ENCODE measurements at regions not wholly inside any gene's neighbourhood (a gene's known extent, or its start where the extent isn't known, plus 50 kb on each side); places are given as distances from the start of the nearest gene placed in this dataset.

- no peak for TF ChIP-seq CTCF (IDR thresholded peaks at IDR 0.05; ENCODE audit: low read length, missing control alignments)
- no peak overlapping the region for H3K4me3 ChIP-seq (replicated peaks; ENCODE audit: low read depth, low read length)
- DNase-seq (ENCODE audit: low read depth) = no peak
Measured at GRCh38 chr16:49057936-49058335, 223.7 kb downstream of the CBLN1 start.

- DNase-seq (ENCODE audit: low read depth) = no peak
- no peak for TF ChIP-seq CTCF (IDR thresholded peaks at IDR 0.05; ENCODE audit: low read length, missing control alignments)
- H3K4me3 ChIP-seq (replicated peaks; ENCODE audit: low read depth, low read length) = no peak overlapping the region
Measured at GRCh38 chr16:49057391-49057790, 224.2 kb downstream of the CBLN1 start.

GRCh38 chr16:49056546-49056945, 225.1 kb downstream of the CBLN1 start:
- no peak for DNase-seq (ENCODE audit: low read depth)
- TF ChIP-seq CTCF (IDR thresholded peaks at IDR 0.05; ENCODE audit: low read length, missing control alignments) = no peak
- H3K4me3 ChIP-seq (replicated peaks; ENCODE audit: low read depth, low read length) = no peak overlapping the region

GRCh38 chr16:49055824-49056545, 225.7 kb downstream of the CBLN1 start:
- DNase-seq (ENCODE audit: low read depth) = no peak
- no peak overlapping the region for H3K4me3 ChIP-seq (replicated peaks; ENCODE audit: low read depth, low read length)
- TF ChIP-seq CTCF (IDR thresholded peaks at IDR 0.05; ENCODE audit: low read length, missing control alignments) = no peak

- DNase-seq (ENCODE audit: low read depth) = no peak
- no peak overlapping the region for H3K4me3 ChIP-seq (replicated peaks; ENCODE audit: low read depth, low read length)
- TF ChIP-seq CTCF (IDR thresholded peaks at IDR 0.05; ENCODE audit: low read length, missing control alignments) = no peak
Measured at GRCh38 chr16:49055291-49055690, 226.3 kb downstream of the CBLN1 start.

GRCh38 chr16:49054606-49055005, 227.0 kb downstream of the CBLN1 start:
- no peak overlapping the region for H3K4me3 ChIP-seq (replicated peaks; ENCODE audit: low read depth, low read length)
- no peak for DNase-seq (ENCODE audit: low read depth)
- TF ChIP-seq CTCF (IDR thresholded peaks at IDR 0.05; ENCODE audit: low read length, missing control alignments) = no peak

GRCh38 chr16:49052846-49053245, 228.8 kb downstream of the CBLN1 start:
- no peak for DNase-seq (ENCODE audit: low read depth)
- TF ChIP-seq CTCF (IDR thresholded peaks at IDR 0.05; ENCODE audit: low read length, missing control alignments) = no peak
- H3K4me3 ChIP-seq (replicated peaks; ENCODE audit: low read depth, low read length) = no peak overlapping the region
